ENCODE measurements at regions not wholly inside any gene's neighbourhood (a gene's known extent, or its start where the extent isn't known, plus 50 kb on each side); places are given as distances from the start of the nearest gene placed in this dataset.

GRCh38 chr2:183463821-183464220 is 339.6 kb downstream of the NUP35 start:
- no peak overlapping the region for H3K4me3 ChIP-seq (replicated peaks in 1 of 3; ENCODE audit: insufficient read depth in 1 of 3, low read depth in 1 of 3, low read length in 3 of 3)
- ChIA-PET CTCF (no interaction called here), POLR2A (no interaction called here)
- H2AFZ ChIP-seq (ENCODE audit: low read depth, low read length): no peak overlapping the region
- TF ChIP-seq GATA2 (IDR thresholded peaks at IDR 0.05; ENCODE audit: insufficient read depth, insufficient read length, low read depth, low read length) (no peak), POLR2AphosphoS5 (IDR thresholded peaks at IDR 0.05; ENCODE audit: insufficient read depth, low read depth, low read length) (no peak), CTCF (IDR thresholded peaks at IDR 0.05; ENCODE audit: extremely low read depth in 1 of 2, insufficient read depth in 1 of 2, low read depth in 1 of 2, low read length in 2 of 2) (no peak), FOS (IDR thresholded peaks at IDR 0.05; ENCODE audit: borderline replicate concordance, insufficient read depth, low read length) (no peak), JUN (IDR thresholded peaks at IDR 0.05; ENCODE audit: borderline replicate concordance, insufficient read depth, insufficient read length, low read depth) (no peak), MYC (IDR thresholded peaks at IDR 0.05; ENCODE audit: low read depth, low read length) (no peak), EZH2 (IDR thresholded peaks at IDR 0.05; ENCODE audit: borderline replicate concordance, low read depth, low read length, severe bottlenecking) (no peak), POLR2A (IDR thresholded peaks at IDR 0.05; ENCODE audit: low read depth, low read length) (no peak)
- TF ChIP-seq, protein P1, sequence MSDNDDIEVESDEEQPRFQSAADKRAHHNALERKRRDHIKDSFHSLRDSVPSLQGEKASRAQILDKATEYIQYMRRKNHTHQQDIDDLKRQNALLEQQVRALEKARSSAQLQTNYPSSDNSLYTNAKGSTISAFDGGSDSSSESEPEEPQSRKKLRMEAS (IDR thresholded peaks at IDR 0.05; ENCODE audit: insufficient read depth, insufficient read length): no peak
- dilution Hi-C loops (cut with MboI; ENCODE audit: extremely low pct_ligation_motif_present, low sequenced_read_pairs): no loop called here
- H3K79me2 ChIP-seq (ENCODE audit: control insufficient read depth, insufficient read depth, low read length): no peaks in the 10 kb centered on the region
- H3K36me3 ChIP-seq (ENCODE audit: control insufficient read depth in 2 of 2, extremely low read depth in 1 of 2, insufficient read depth in 2 of 2, low read length in 2 of 2): no peaks in the 10 kb centered on the region
- H3K27ac ChIP-seq (ENCODE audit: insufficient read depth, low read depth, low read length): no peak overlapping the region
- FAIRE-seq: no peak
- H3K27me3 ChIP-seq (ENCODE audit: control insufficient read depth in 2 of 2, insufficient read depth in 2 of 2, low read length in 2 of 2): no peaks in the 10 kb centered on the region
- no peak for DNase-seq (ENCODE audit: low read depth, low spot score)
- no peak overlapping the region for H3K9ac ChIP-seq (replicated peaks; ENCODE audit: extremely low read depth, insufficient read depth, low read length)
- no peaks in the 10 kb centered on the region for H3K9me3 ChIP-seq (replicated peaks; ENCODE audit: control insufficient read depth, insufficient read depth, low read length)
- no TSS peak for BruUV-seq (replicated peaks)
- no peaks in the 10 kb centered on the region for H3K4me1 ChIP-seq (ENCODE audit: control insufficient read depth, extremely low read depth, insufficient read depth, low read length)
- H3K9me1 ChIP-seq (replicated peaks; ENCODE audit: control insufficient read depth, extremely low read depth, insufficient read depth, low read length): no peaks in the 10 kb centered on the region
- H4K20me1 ChIP-seq (replicated peaks; ENCODE audit: control insufficient read depth, extremely low read depth, insufficient read depth, low read length): no peaks in the 10 kb centered on the region
- H3K4me2 ChIP-seq (ENCODE audit: insufficient read depth, low read length): no peak overlapping the region
- intact Hi-C loops (cut with micrococcal nuclease): no loop called here

Measured in endothelial cell of umbilical vein (primary cell).